Tibial artery (tissue), 4 donors: ENCODE measurements at regions not wholly inside any gene's neighbourhood (a gene's known extent, or its start where the extent isn't known, plus 50 kb on each side); places are given as distances from the start of the nearest gene placed in this dataset.

Experiments used
- DNase-seq, 2 donors: peaks; one replicate each; pipeline ENCODE4 v3.0.0-alpha.2; 2019
- H3K27ac ChIP-seq, 2 donors: fragments of 200-600 bp; sonication (generic) in 1 of 2; 1 replicate in 1 of 2; 2 replicates in 1 of 2; pipeline ENCODE4 v1.5.1; 2018 to 2019; ENCODE audit warnings: mild to moderate bottlenecking in 1 of 2
- H3K27me3 ChIP-seq, 2 donors: fragments of 200-600 bp; sonication (generic) in 1 of 2; one replicate each; pipeline versions ENCODE4 v1.5.1 to v1.6.0; 2016 to 2019
- H3K36me3 ChIP-seq, 3 donors: fragments of 200-600 bp; sonication (generic) in 2 of 3; one replicate each; pipeline ENCODE4 v1.5.1; 2016 to 2019; ENCODE audit warnings: mild to moderate bottlenecking in 2 of 3
- H3K4me1 ChIP-seq, 4 donors: fragments of 200-600 bp; sonication (generic) in 2 of 4; 1 replicate in 3 of 4; 2 replicates in 1 of 4; pipeline ENCODE4 v1.5.1; 2016 to 2019
- H3K4me3 ChIP-seq, 2 donors: fragments of 200-600 bp; sonication (generic) in 1 of 2; 1 replicate in 1 of 2; 2 replicates in 1 of 2; pipeline ENCODE4 v1.5.1; 2018 to 2019; ENCODE audit warnings: mild to moderate bottlenecking in 2 of 2
- H3K9me3 ChIP-seq, 3 donors: fragments of 200-600 bp; sonication (generic) in 1 of 3; one replicate each; pipeline ENCODE4 v1.5.1; 2016 to 2019
- intact Hi-C: fragments of 100-400 bp; cut with DNase I; formaldehyde crosslinking; loops from one replicate; pipeline ENCODE4 v1.15.0; 2023; ENCODE audit warnings: low total_unique reads
- TF ChIP-seq, protein P1 (sequence below), 2 experiments: fragments of 200-600 bp in 1 of 2; fragments of 450-650 bp in 1 of 2; IDR thresholded peaks; one replicate each; pipeline ENCODE4 v1.5.1; 2017 to 2019; ENCODE audit warnings: antibody characterized with exemption in 2 of 2, mild to moderate bottlenecking in 1 of 2, moderate library complexity in 1 of 2

DNA sequence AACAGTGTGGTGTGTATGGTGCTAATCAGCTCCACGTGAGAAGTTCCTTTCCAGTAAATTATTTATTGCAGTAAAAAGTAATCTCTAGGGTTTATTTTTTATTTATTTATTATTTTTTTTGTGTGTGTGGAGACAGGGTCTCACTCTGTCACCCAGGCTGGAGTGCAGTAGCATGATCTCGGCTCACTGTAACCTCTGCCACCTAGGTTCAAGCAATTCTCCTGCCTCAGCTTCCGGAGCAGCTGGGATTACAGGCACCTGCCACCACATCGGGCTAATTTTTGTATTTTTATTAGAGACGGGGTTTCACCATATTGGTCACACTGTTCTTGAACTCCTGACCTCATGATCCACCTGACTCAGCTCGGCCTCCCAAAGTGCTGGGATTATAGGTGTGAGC, 606.9 kb downstream of the PCDH7 start:
- H3K4me1 ChIP-seq, result no peaks in the 10 kb centered on the region
- TF ChIP-seq, protein P1, sequence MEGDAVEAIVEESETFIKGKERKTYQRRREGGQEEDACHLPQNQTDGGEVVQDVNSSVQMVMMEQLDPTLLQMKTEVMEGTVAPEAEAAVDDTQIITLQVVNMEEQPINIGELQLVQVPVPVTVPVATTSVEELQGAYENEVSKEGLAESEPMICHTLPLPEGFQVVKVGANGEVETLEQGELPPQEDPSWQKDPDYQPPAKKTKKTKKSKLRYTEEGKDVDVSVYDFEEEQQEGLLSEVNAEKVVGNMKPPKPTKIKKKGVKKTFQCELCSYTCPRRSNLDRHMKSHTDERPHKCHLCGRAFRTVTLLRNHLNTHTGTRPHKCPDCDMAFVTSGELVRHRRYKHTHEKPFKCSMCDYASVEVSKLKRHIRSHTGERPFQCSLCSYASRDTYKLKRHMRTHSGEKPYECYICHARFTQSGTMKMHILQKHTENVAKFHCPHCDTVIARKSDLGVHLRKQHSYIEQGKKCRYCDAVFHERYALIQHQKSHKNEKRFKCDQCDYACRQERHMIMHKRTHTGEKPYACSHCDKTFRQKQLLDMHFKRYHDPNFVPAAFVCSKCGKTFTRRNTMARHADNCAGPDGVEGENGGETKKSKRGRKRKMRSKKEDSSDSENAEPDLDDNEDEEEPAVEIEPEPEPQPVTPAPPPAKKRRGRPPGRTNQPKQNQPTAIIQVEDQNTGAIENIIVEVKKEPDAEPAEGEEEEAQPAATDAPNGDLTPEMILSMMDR (IDR thresholded peaks at IDR 0.05), result no peak
- no peaks in the 10 kb centered on the region for H3K36me3 ChIP-seq
- no peaks in the 10 kb centered on the region for H3K27me3 ChIP-seq
- H3K4me3 ChIP-seq, result no peak overlapping the region
- DNase-seq, result no peak
- no peaks in the 10 kb centered on the region for H3K9me3 ChIP-seq
- intact Hi-C loops, result no loop called here
- H3K27ac ChIP-seq, result no peak overlapping the region

DNA sequence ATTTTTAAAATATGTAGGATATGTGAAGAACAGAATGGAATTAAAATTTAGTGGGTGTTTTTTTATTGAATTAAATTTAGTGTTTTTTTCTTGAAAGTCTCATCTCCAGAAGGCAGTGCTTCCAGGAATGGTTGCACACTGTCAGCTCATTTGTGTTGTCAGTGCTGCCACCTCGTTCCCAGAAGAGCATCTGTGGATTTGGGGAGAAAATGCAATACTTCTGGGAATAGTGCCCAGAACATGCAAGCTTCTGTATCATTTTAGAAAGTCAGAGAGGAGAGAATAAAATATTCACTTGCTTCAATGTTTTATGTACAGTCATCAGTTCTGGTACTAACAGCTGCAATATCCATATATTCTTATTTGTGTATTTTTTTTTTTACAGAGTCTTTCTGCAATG, 608.8 kb downstream of the PCDH7 start:
- intact Hi-C loops, result no loop called here
- Histone ChIP-seq H3K9me3 (no peaks in the 10 kb centered on the region), H3K36me3 (no peaks in the 10 kb centered on the region), H3K4me1 (peaks cover 0 to 3% (median 0%) of the 10 kb centered on the region in 4 donors), H3K27ac (no peak overlapping the region), H3K4me3 (no peak overlapping the region), H3K27me3 (no peaks in the 10 kb centered on the region)
- TF ChIP-seq, protein P1 (IDR thresholded peaks at IDR 0.05), result no peak
- no peak for DNase-seq

DNA sequence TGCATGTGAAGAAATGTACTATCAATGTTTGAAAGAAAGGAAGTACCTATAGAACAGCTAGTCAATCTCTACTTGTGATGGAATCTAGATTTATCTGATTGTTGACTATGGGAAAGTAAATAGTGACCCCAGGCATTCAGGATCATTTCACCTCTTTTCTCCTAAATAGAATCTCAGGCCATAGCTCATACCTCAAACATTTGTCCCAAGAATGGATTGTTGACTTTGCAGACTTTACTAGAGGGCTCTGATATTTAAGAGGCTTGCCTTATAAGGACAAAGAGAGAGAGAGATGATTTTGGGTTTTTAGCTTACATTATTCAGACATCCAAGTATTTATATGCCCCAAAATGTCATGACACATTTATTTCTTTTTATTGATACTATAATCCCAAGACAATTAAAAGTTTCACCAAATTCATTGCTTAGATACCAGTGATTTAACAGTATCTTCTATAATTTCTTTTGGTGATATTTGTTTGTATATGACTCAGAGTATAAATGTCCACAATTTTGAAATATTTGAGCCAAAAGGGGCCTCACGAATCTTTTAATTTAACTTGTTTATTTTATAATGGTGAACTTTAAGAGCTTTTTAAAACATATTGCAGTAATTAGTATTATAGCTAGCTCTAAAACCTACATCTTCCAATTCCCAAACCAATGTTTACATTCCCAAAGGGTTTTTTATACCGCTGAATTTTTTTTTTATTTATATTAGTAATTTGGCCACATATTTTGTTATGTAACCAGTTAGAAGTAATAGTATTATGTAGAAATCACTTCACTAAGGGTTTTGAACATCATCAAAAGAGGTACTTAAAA, 614.1 kb downstream of the PCDH7 start:
- DNase-seq, result no peak
- intact Hi-C loops, result no loop called here
- no peak overlapping the region for H3K4me3 ChIP-seq

DNA sequence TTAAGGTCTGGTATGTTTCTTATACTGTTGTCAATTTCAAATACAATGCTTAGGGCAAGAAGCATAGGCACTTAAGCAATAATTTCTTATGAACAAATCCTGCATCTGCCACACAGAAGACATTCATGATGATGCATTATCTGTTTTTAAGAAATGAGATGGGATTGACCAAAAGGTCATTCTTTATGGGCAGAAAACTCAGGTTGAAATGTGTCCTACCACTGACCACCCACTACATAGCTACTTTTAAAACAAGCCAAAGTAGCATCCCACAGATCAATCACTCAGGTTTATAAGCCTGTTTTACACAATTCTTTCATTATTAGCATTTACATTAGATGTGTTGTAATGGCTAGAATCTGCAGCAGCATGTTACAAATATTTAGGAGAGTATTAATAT, 617.8 kb downstream of the PCDH7 start:
- Histone ChIP-seq H3K27ac (no peak overlapping the region), H3K27me3 (no peaks in the 10 kb centered on the region), H3K4me3 (no peak overlapping the region), H3K36me3 (no peaks in the 10 kb centered on the region), H3K9me3 (peaks cover 0 to 12% (median 0%) of the 10 kb centered on the region in 3 donors), H3K4me1 (peaks cover 0 to 10% (median 0%) of the 10 kb centered on the region in 4 donors)
- intact Hi-C loops, result no loop called here
- TF ChIP-seq, protein P1 (IDR thresholded peaks at IDR 0.05), result no peak
- no peak for DNase-seq

More for the DNA sequence above, 614.1 kb downstream of the PCDH7 start:
- peaks cover 0 to 10% (median 0%) of the 10 kb centered on the region in 4 donors for H3K4me1 ChIP-seq
- no peaks in the 10 kb centered on the region for H3K9me3 ChIP-seq
- H3K27ac ChIP-seq, result no peak overlapping the region
- TF ChIP-seq, protein P1 (IDR thresholded peaks at IDR 0.05), result no peak
- H3K27me3 ChIP-seq, result no peaks in the 10 kb centered on the region
- no peaks in the 10 kb centered on the region for H3K36me3 ChIP-seq

DNA sequence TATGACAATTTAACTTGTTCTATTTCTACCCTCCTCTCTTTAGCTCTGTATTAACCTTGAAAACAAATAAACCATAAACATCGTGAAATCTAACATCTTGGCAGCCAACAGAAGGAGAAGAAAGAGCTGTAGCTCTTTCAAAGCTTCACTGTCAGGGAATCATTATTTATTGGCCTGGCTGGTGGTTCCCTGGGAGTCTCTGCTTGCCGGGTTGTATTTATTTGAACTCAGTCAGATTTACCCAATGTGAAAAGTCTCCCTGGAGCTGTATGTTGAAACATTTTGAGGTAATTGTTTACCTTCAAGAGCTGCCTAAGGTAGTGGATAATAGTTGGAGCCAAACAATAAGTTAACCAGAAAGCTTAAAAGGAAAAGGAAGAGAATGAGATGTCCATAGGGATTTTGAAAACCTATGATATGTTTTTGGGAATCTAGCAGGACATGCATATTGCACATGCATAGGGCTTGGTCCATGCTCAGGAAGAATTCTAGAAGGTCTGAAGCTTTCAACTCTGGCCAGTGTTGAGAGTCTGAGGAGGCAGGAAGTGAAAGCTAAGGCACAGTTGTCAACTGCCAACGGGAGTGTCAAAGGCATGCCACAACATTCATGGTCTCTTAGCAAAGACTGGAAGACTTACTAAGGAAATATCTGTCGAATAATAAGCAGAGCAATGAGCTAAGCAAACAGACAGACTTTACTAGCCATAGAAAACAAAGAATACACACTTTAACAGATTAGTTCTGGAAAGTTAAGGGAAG, 621.6 kb downstream of the PCDH7 start:
- no peaks in the 10 kb centered on the region for H3K4me1 ChIP-seq
- no peaks in the 10 kb centered on the region for H3K36me3 ChIP-seq
- DNase-seq, result no peak
- no peak overlapping the region for H3K4me3 ChIP-seq
- H3K27ac ChIP-seq, result no peak overlapping the region
- TF ChIP-seq, protein P1 (IDR thresholded peaks at IDR 0.05), result no peak
- H3K9me3 ChIP-seq, result peaks cover 0 to 16% (median 0%) of the 10 kb centered on the region in 3 donors
- intact Hi-C loops, result no loop called here
- H3K27me3 ChIP-seq, result no peaks in the 10 kb centered on the region
